SK-N-SH (cell line): ENCODE measurements at regions not wholly inside any gene's neighbourhood (a gene's known extent, or its start where the extent isn't known, plus 50 kb on each side); places are given as distances from the start of the nearest gene placed in this dataset.

ENCODE experiments used
- CTCF ChIA-PET: fragments of 300-600, 350-600 bp; formaldehyde crosslinking; extraction: SDS; loops from one replicate; lab custom pipeline; 2021; lab: Yijun Ruan, JAX
- POLR2A ChIA-PET: fragments of 350-600 bp; sonication (Branson Sonifier 250); formaldehyde crosslinking; extraction: SDS; loops from one replicate; lab custom pipeline; 2020; ENCODE audit warnings: antibody characterized with exemption, inconsistent platforms; lab: Yijun Ruan, JAX
- DNase-seq: peaks from one replicate; pipeline ENCODE4 v3.0.0; 2012
- H2AFZ ChIP-seq: fragments of 200-600 bp; sonication (generic); 2 replicates; pipeline ENCODE4 v1.8.1; 2016; ENCODE audit warnings: antibody characterized with exemption, mild to moderate bottlenecking, low read depth
- H3F3A ChIP-seq: fragments of 200-600 bp; sonication (generic); replicated peaks from 2 replicates; pipeline ENCODE3; 2016; ENCODE audit warnings: antibody characterized with exemption, mild to moderate bottlenecking; ENCODE audit not compliant: insufficient read depth
- H3K27ac ChIP-seq, 2 experiments: fragments of 200-500 bp in 1 of 2; fragments of 200-600 bp in 1 of 2; sonication (Bioruptor generic) in 1 of 2; sonication (generic), shearing (Covaris generic) in 1 of 2; 2 replicates each; pipeline versions ENCODE4 v1.5.1 to v1.6.1; 2014 to 2016; ENCODE audit warnings: low read depth in 2 of 2, inconsistent platforms in 1 of 2, low read length in 1 of 2, mild to moderate bottlenecking in 1 of 2, mixed read lengths in 1 of 2
- H3K27me3 ChIP-seq: fragments of 200-600 bp; sonication (generic), shearing (Covaris generic); 2 replicates; pipeline ENCODE4 v1.6.1; 2016; ENCODE audit warnings: mixed run types; ENCODE audit not compliant: insufficient read depth
- H3K36me3 ChIP-seq, 2 experiments: fragments of 200-500 bp in 1 of 2; fragments of 200-600 bp in 1 of 2; sonication (Bioruptor generic) in 1 of 2; sonication (generic) in 1 of 2; replicated peaks in 1 of 2; 2 replicates each; pipeline versions ENCODE3 to v1.5.1; 2014 to 2016; ENCODE audit warnings: low read length in 1 of 2, mild to moderate bottlenecking in 1 of 2; ENCODE audit not compliant: insufficient read depth in 2 of 2, control insufficient read depth in 1 of 2
- H3K4me1 ChIP-seq, 2 experiments: fragments of 200-500 bp in 1 of 2; fragments of 200-600 bp in 1 of 2; sonication (Bioruptor generic) in 1 of 2; sonication (generic), shearing (Covaris generic) in 1 of 2; 2 replicates each; pipeline versions ENCODE4 v1.5.1 to v1.6.1; 2014 to 2016; ENCODE audit warnings: low read depth in 1 of 2, low read length in 1 of 2, mixed run types in 1 of 2; ENCODE audit not compliant: insufficient read depth in 2 of 2, control insufficient read depth in 1 of 2
- H3K4me2 ChIP-seq: fragments of 200-600 bp; sonication (generic), shearing (Covaris generic); 2 replicates; pipeline ENCODE4 v1.6.1; 2017; ENCODE audit warnings: mixed run types
- H3K4me3 ChIP-seq, 2 experiments: fragments of 200-500 bp in 1 of 2; fragments of 200-600 bp in 1 of 2; sonication (Bioruptor generic) in 1 of 2; sonication (generic), shearing (Covaris generic) in 1 of 2; 2 replicates each; pipeline versions ENCODE4 v1.5.1 to v1.8.1; 2014 to 2016; ENCODE audit warnings: low read depth in 2 of 2, inconsistent platforms in 1 of 2, low read length in 1 of 2, mild to moderate bottlenecking in 1 of 2, mixed read lengths in 1 of 2, moderate library complexity in 1 of 2
- H3K79me2 ChIP-seq: fragments of 200-600 bp; sonication (generic); 2 replicates; pipeline ENCODE4 v1.8.1; 2017; ENCODE audit warnings: mild to moderate bottlenecking; ENCODE audit not compliant: insufficient read depth
- H3K9ac ChIP-seq: fragments of 200-600 bp; sonication (generic); 2 replicates; pipeline ENCODE4 v1.6.1; 2017; ENCODE audit warnings: mixed run types
- H3K9me2 ChIP-seq: fragments of 200-600 bp; sonication (generic); 2 replicates; pipeline ENCODE4 v1.6.1; 2017; ENCODE audit warnings: mixed run types
- H3K9me3 ChIP-seq: fragments of 200-600 bp; sonication (generic); 2 replicates; pipeline ENCODE4 v1.6.1; 2017; ENCODE audit warnings: mixed run types, mild to moderate bottlenecking, moderate library complexity
- H4K20me1 ChIP-seq: fragments of 200-600 bp; sonication (generic); 2 replicates; pipeline ENCODE4 v1.6.1; 2017; ENCODE audit warnings: mild to moderate bottlenecking, mixed run types; ENCODE audit not compliant: insufficient read depth
- EZH2phosphoT487 ChIP-seq: fragments of 200-600 bp; sonication (generic); IDR thresholded peaks from 2 replicates; pipeline ENCODE4 v1.6.1; 2017; ENCODE audit warnings: low read depth, mixed run types, mild to moderate bottlenecking, antibody characterized with exemption, moderate library complexity, borderline replicate concordance
- GATA2 ChIP-seq: sonication (generic); formaldehyde crosslinking; IDR thresholded peaks from 2 replicates; pipeline ENCODE4 v1.5.0; 2020; ENCODE audit warnings: mild to moderate bottlenecking, missing genetic modification reagents
- JUND ChIP-seq: IDR thresholded peaks from 2 replicates; pipeline ENCODE4 v1.4.0; 2012
- MXI1 ChIP-seq: IDR thresholded peaks from 2 replicates; pipeline ENCODE4 v1.6.1; 2012; ENCODE audit warnings: mild to moderate bottlenecking, low read depth, low read length, improper control_type of control experiment
- NFIC ChIP-seq: IDR thresholded peaks from 2 replicates; pipeline ENCODE4 v1.4.0; 2012; ENCODE audit warnings: borderline replicate concordance
- NRF1 ChIP-seq: IDR thresholded peaks from 2 replicates; pipeline ENCODE4 v1.6.1; 2012; ENCODE audit warnings: low read depth, mild to moderate bottlenecking, low read length
- RAD21 ChIP-seq: IDR thresholded peaks from 2 replicates; pipeline ENCODE4 v1.6.1; 2012; ENCODE audit warnings: mild to moderate bottlenecking, low read length
- REST ChIP-seq: IDR thresholded peaks from 2 replicates; pipeline ENCODE4 v1.6.1; 2012; ENCODE audit warnings: mild to moderate bottlenecking, low read depth, low read length, moderate library complexity
- RFX5 ChIP-seq: IDR thresholded peaks from 2 replicates; pipeline ENCODE4 v1.6.1; 2012; ENCODE audit warnings: mild to moderate bottlenecking, improper control_type of control experiment, low read length
- SIN3A ChIP-seq: IDR thresholded peaks from 2 replicates; pipeline ENCODE4 v1.6.1; 2012; ENCODE audit warnings: low read depth, mild to moderate bottlenecking, low read length, moderate library complexity, borderline replicate concordance
- SMC3 ChIP-seq: IDR thresholded peaks from 2 replicates; pipeline ENCODE4 v1.6.1; 2012; ENCODE audit warnings: low read depth, low read length, improper control_type of control experiment
- TAF1 ChIP-seq: IDR thresholded peaks from 2 replicates; pipeline ENCODE4 v1.6.1; 2012; ENCODE audit warnings: low read depth, mild to moderate bottlenecking, low read length, moderate library complexity, borderline replicate concordance
- TCF12 ChIP-seq: IDR thresholded peaks from 2 replicates; pipeline ENCODE4 v1.4.0; 2012
- TEAD4 ChIP-seq: IDR thresholded peaks from 2 replicates; pipeline ENCODE4 v1.4.0; 2012; ENCODE audit warnings: mild to moderate bottlenecking, borderline replicate concordance; ENCODE audit not compliant: insufficient read depth
- USF1 ChIP-seq: IDR thresholded peaks from 2 replicates; pipeline ENCODE4 v1.4.0; 2012; ENCODE audit warnings: low read depth, borderline replicate concordance
- WGBS: methylation state at CpG from one replicate; pipeline ENCODE4 v1.1.6; 2017; ENCODE audit warnings: low lambda C conversion rate; 5-methylcytosine and 5-hydroxymethylcytosine counted together
- TF ChIP-seq, protein P1 (sequence below): fragments of 150-350 bp; IDR thresholded peaks from 2 replicates; pipeline ENCODE4 v1.6.1; 2017; ENCODE audit warnings: antibody characterized with exemption, low read length, low read depth, borderline replicate concordance
- TF ChIP-seq, protein P2 (sequence below): fragments of 200-600 bp; sonication (generic); IDR thresholded peaks from 2 replicates; pipeline ENCODE4 v1.6.1; 2017; ENCODE audit warnings: antibody characterized with exemption, mild to moderate bottlenecking, moderate library complexity

- no peak for TF ChIP-seq USF1
- TF ChIP-seq EZH2phosphoT487, result no peak
- TF ChIP-seq NFIC, result no peak
- TF ChIP-seq REST, result no peak
- TF ChIP-seq NRF1, result no peak
Measured at GRCh38 chr1:198903203-198903602, 264.4 kb downstream of the PTPRC start (continued).

DNA sequence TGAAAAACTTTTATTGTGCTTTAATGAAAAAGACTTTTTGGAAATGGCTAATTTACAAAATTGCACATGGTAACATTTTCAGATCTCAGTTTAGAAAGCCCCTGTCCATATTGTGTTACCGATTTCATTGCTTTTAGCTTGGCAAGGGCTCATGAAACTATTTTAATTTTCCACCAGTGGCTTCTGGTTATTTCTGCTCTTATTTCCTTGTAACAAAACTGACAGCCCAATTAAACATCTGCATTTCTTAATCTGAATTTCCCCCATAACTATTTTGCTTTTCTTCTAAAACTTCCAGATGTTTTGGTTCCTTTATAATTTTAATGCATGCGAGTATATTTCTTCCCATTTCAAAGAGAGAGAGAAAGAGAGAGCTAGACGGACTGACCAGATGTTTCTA is 264.8 kb downstream of the PTPRC start:
- Histone ChIP-seq H3F3A (peaks cover 10% of the 10 kb centered on the region), H3K9me2 (no peaks in the 10 kb centered on the region), H4K20me1 (no peaks in the 10 kb centered on the region), H3K9ac (no peak overlapping the region), H3K9me3 (no peaks in the 10 kb centered on the region), H3K79me2 (peaks cover 23% of the 10 kb centered on the region)
- no peak for DNase-seq
- WGBS, result 88% methylated on average over 3 of the region's 3 CpGs
- CTCF ChIA-PET, result interaction anchor here (0.7 to 1.6 kb wide), 4 partner anchors 10 to 25 kb away, joined by 3 to 4 read pairs (median 3); no protein-coding TSS in a partner anchor
- TF ChIP-seq MXI1 (no peak), SMC3 (no peak), NRF1 (no peak), TCF12 (no peak)
- TF ChIP-seq, protein P1, sequence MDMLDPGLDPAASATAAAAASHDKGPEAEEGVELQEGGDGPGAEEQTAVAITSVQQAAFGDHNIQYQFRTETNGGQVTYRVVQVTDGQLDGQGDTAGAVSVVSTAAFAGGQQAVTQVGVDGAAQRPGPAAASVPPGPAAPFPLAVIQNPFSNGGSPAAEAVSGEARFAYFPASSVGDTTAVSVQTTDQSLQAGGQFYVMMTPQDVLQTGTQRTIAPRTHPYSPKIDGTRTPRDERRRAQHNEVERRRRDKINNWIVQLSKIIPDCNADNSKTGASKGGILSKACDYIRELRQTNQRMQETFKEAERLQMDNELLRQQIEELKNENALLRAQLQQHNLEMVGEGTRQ, result no peak
- TF ChIP-seq, all 33 proteins: peak for 0
- H3K4me2 ChIP-seq, result no peak overlapping the region
- no peak overlapping the region for H3K4me3 ChIP-seq
- H3K4me1 ChIP-seq, result peaks cover 15 to 33% of the 10 kb centered on the region in 2 experiments; a peak in 3 of 4 replicates
- POLR2A ChIA-PET, result no interaction called here
- no peak overlapping the region for H2AFZ ChIP-seq
- H3K27me3 ChIP-seq, result no peaks in the 10 kb centered on the region
- peak overlapping the region in 1 of 2 experiments; percentile 62; a peak in 1 of 4 replicates for H3K27ac ChIP-seq
- peaks cover 17 to 51% of the 10 kb centered on the region in 2 experiments for H3K36me3 ChIP-seq

GRCh38 chr1:198904321-198904720 is 265.5 kb downstream of the PTPRC start:
- peak overlapping the region in 1 of 2 experiments; percentile 39; a peak in 2 of 4 replicates for H3K27ac ChIP-seq
- no peaks in the 10 kb centered on the region for H3K9me3 ChIP-seq
- no peaks in the 10 kb centered on the region for H3K9me2 ChIP-seq
- ChIA-PET POLR2A (no interaction called here), CTCF (interaction anchor here (0.5 to 1.0 kb wide), 2 partner anchors 11 to 342 kb away, joined by 3 read pairs; no protein-coding TSS in a partner anchor)
- H3F3A ChIP-seq, result peaks cover 10% of the 10 kb centered on the region
- 74% methylated on average over 2 of the region's 2 CpGs for whole genome bisulfite sequencing
- no peak overlapping the region for H3K4me2 ChIP-seq
- no peak for DNase-seq
- H2AFZ ChIP-seq, result no peak overlapping the region
- H3K9ac ChIP-seq, result no peak overlapping the region
- peaks cover 23% of the 10 kb centered on the region for H3K79me2 ChIP-seq
- no peak overlapping the region for H3K4me3 ChIP-seq
- H3K4me1 ChIP-seq, result peaks cover 15 to 33% of the 10 kb centered on the region in 2 experiments; a peak in 3 of 4 replicates
- TF ChIP-seq RFX5 (no peak), TAF1 (no peak), GATA2 (CRISPR knock-in tag) (no peak), SIN3A (no peak), TEAD4 (no peak), EZH2phosphoT487 (no peak), RAD21 (no peak), JUND (no peak)
- TF ChIP-seq, protein P2, sequence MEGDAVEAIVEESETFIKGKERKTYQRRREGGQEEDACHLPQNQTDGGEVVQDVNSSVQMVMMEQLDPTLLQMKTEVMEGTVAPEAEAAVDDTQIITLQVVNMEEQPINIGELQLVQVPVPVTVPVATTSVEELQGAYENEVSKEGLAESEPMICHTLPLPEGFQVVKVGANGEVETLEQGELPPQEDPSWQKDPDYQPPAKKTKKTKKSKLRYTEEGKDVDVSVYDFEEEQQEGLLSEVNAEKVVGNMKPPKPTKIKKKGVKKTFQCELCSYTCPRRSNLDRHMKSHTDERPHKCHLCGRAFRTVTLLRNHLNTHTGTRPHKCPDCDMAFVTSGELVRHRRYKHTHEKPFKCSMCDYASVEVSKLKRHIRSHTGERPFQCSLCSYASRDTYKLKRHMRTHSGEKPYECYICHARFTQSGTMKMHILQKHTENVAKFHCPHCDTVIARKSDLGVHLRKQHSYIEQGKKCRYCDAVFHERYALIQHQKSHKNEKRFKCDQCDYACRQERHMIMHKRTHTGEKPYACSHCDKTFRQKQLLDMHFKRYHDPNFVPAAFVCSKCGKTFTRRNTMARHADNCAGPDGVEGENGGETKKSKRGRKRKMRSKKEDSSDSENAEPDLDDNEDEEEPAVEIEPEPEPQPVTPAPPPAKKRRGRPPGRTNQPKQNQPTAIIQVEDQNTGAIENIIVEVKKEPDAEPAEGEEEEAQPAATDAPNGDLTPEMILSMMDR, result no peak
- no peaks in the 10 kb centered on the region for H4K20me1 ChIP-seq
- no peaks in the 10 kb centered on the region for H3K27me3 ChIP-seq
- H3K36me3 ChIP-seq, result peaks cover 10 to 45% of the 10 kb centered on the region in 2 experiments
